HCT116 (cell line): ENCODE measurements at regions not wholly inside any gene's neighbourhood (a gene's known extent, or its start where the extent isn't known, plus 50 kb on each side); places are given as distances from the start of the nearest gene placed in this dataset.

Experiments
- ATAC-seq: fragments of 200-7000 bp; cut with Tn5 transposase; 2 replicates; pipeline ENCODE4 v1.9.1; 2020; ENCODE audit warnings: mild to moderate bottlenecking, moderate library complexity
- BruUV-seq: library from RNA; stranded (reverse); fragments of 400-500 nt; replicated peaks from 2 replicates; lab custom pipeline; 2021; lab: Mats Ljungman, UMichigan
- CTCF ChIA-PET: fragments of 300-600 bp; sonication (Branson Sonifier 250); formaldehyde crosslinking; loops from one replicate; lab custom pipeline; 2021; ENCODE audit warnings: antibody characterized with exemption; lab: Charles Lee
- POLR2A ChIA-PET: fragments of 300-600, 350-600 bp; sonication (Branson Sonifier 250); formaldehyde crosslinking; loops from one replicate; lab custom pipeline; 2021; ENCODE audit warnings: antibody characterized with exemption; lab: Charles Lee
- RAD21 ChIA-PET, 2 experiments: fragments of 300-600 bp; sonication (Branson Sonifier 250); formaldehyde crosslinking; loops; one replicate each; lab custom pipeline; 2023; ENCODE audit warnings: low total read pairs in 2 of 2; ENCODE audit not compliant: uncharacterized antibody in 2 of 2, unreplicated experiment in 2 of 2, low non-redundant PET in 1 of 2; lab: Charles Lee
- DNase-seq: peaks from one replicate; pipeline ENCODE4 v3.0.0-alpha.2; 2010; ENCODE audit warnings: low read depth, low spot score
- H2AFZ ChIP-seq: fragments of 200-600 bp; shearing (Covaris generic), sonication (generic); 2 replicates; pipeline ENCODE4 v1.6.1; 2017; ENCODE audit warnings: low read depth, mixed run types, mixed read lengths, antibody characterized with exemption, low read length; ENCODE audit not compliant: poor library complexity, severe bottlenecking
- H3K27ac ChIP-seq: 2 replicates; pipeline ENCODE4 v1.5.1; 2012; ENCODE audit warnings: low read depth, low read length
- H3K27me3 ChIP-seq: fragments of 200-600 bp; sonication (generic); 2 replicates; pipeline ENCODE4 v1.6.1; 2016; ENCODE audit warnings: mixed run types, low read length, mixed read lengths; ENCODE audit not compliant: insufficient read depth
- H3K36me3 ChIP-seq, 2 experiments: fragments of 200-500 bp in 1 of 2; fragments of 200-600 bp in 1 of 2; sonication (Bioruptor generic) in 1 of 2; sonication (generic) in 1 of 2; 2 replicates each; pipeline versions ENCODE4 v1.5.1 to v1.6.1; 2014 to 2016; ENCODE audit warnings: low read length in 2 of 2, inconsistent platforms in 1 of 2, mixed read lengths in 1 of 2, mixed run types in 1 of 2; ENCODE audit not compliant: insufficient read depth in 2 of 2, control insufficient read depth in 1 of 2
- H3K4me1 ChIP-seq, 2 experiments: fragments of 200-600 bp in 1 of 2; sonication (generic) in 1 of 2; 2 replicates each; pipeline versions ENCODE4 v1.5.1 to v1.6.1; 2012 to 2017; ENCODE audit warnings: low read length in 2 of 2, inconsistent platforms in 1 of 2, mild to moderate bottlenecking in 1 of 2, mixed read lengths in 1 of 2, mixed run types in 1 of 2, moderate library complexity in 1 of 2; ENCODE audit not compliant: insufficient read depth in 2 of 2, control insufficient read depth in 1 of 2
- H3K4me2 ChIP-seq: fragments of 200-600 bp; sonication (generic); 2 replicates; pipeline ENCODE4 v1.6.1; 2017; ENCODE audit warnings: mixed run types, low read length, mixed read lengths
- H3K4me3 ChIP-seq, 2 experiments: fragments of 200-600 bp in 1 of 2; sonication (generic) in 1 of 2; replicated peaks in 1 of 2; 2 replicates each; pipeline ENCODE4 v1.5.1; 2011 to 2016; ENCODE audit warnings: low read length in 2 of 2, control low read depth in 1 of 2, low read depth in 1 of 2, mild to moderate bottlenecking in 1 of 2, mixed read lengths in 1 of 2, mixed run types in 1 of 2
- H3K79me2 ChIP-seq: fragments of 200-600 bp; sonication (generic); 2 replicates; pipeline ENCODE4 v1.6.1; 2017; ENCODE audit warnings: mild to moderate bottlenecking, mixed run types, low read length, moderate library complexity, mixed read lengths; ENCODE audit not compliant: insufficient read depth
- H3K9ac ChIP-seq: fragments of 200-600 bp; sonication (generic); 2 replicates; pipeline ENCODE4 v1.6.1; 2016; ENCODE audit warnings: low read length, mixed read lengths
- H3K9me2 ChIP-seq: fragments of 200-600 bp; sonication (generic), shearing (Covaris generic); 2 replicates; pipeline ENCODE4 v1.6.1; 2017; ENCODE audit warnings: mixed run types, mild to moderate bottlenecking, moderate library complexity; ENCODE audit not compliant: insufficient read depth
- H3K9me3 ChIP-seq, 2 experiments: fragments of 200-500 bp in 1 of 2; fragments of 200-600 bp in 1 of 2; sonication (Bioruptor generic) in 1 of 2; sonication (generic) in 1 of 2; 2 replicates each; pipeline ENCODE4 v1.6.1; 2014 to 2017; ENCODE audit warnings: low read length in 2 of 2, mixed read lengths in 2 of 2, inconsistent platforms in 1 of 2, low read depth in 1 of 2, mild to moderate bottlenecking in 1 of 2, mixed run types in 1 of 2, moderate library complexity in 1 of 2; ENCODE audit not compliant: control insufficient read depth in 1 of 2, insufficient read depth in 1 of 2
- H4K20me1 ChIP-seq: fragments of 200-600 bp; sonication (generic), shearing (Covaris generic); 2 replicates; pipeline ENCODE4 v1.6.1; 2017; ENCODE audit warnings: mixed run types, mild to moderate bottlenecking, moderate library complexity; ENCODE audit not compliant: insufficient read depth
- ELF1 ChIP-seq: IDR thresholded peaks from 2 replicates; pipeline ENCODE4 v1.6.1; 2012; ENCODE audit warnings: low read depth, borderline replicate concordance
- FOSL1 ChIP-seq: IDR thresholded peaks from 2 replicates; pipeline ENCODE4 v1.6.1; 2012; ENCODE audit warnings: low read depth
- JUND ChIP-seq: IDR thresholded peaks from 2 replicates; pipeline ENCODE4 v1.6.1; 2012
- POLR2A ChIP-seq: IDR thresholded peaks from 2 replicates; pipeline ENCODE4 v1.7.0; 2011; ENCODE audit warnings: borderline replicate concordance; ENCODE audit not compliant: insufficient read depth, insufficient read length; ENCODE audit errors: extremely low read depth
- POLR2AphosphoS5 ChIP-seq: IDR thresholded peaks from 2 replicates; pipeline ENCODE4 v1.6.1; 2011; ENCODE audit warnings: mild to moderate bottlenecking, low read depth, low read length, moderate library complexity
- RAD21 ChIP-seq: IDR thresholded peaks from 2 replicates; pipeline ENCODE4 v1.6.1; 2012; ENCODE audit warnings: low read depth, mild to moderate bottlenecking
- SIN3A ChIP-seq: IDR thresholded peaks from 2 replicates; pipeline ENCODE4 v1.6.1; 2012; ENCODE audit warnings: low read depth
- SP1 ChIP-seq: IDR thresholded peaks from 2 replicates; pipeline ENCODE4 v1.6.1; 2012; ENCODE audit warnings: low read depth
- SRF ChIP-seq: IDR thresholded peaks from 2 replicates; pipeline ENCODE4 v1.6.1; 2012; ENCODE audit warnings: low read depth
- TCF7L2 ChIP-seq: IDR thresholded peaks from 2 replicates; pipeline ENCODE4 v1.7.0; 2011; ENCODE audit warnings: borderline replicate concordance, inconsistent platforms; ENCODE audit not compliant: insufficient read depth, insufficient read length; ENCODE audit errors: extremely low read depth
- YY1 ChIP-seq: IDR thresholded peaks from 2 replicates; pipeline ENCODE4 v1.6.1; 2011; ENCODE audit warnings: low read length, low read depth, moderate library complexity, mild to moderate bottlenecking; ENCODE audit not compliant: insufficient replicate concordance; ENCODE audit errors: extremely low read depth
- ZFX ChIP-seq: fragments of 450-650 bp; IDR thresholded peaks from 2 replicates; pipeline ENCODE4 v1.6.1; 2017
- ZNF274 ChIP-seq: fragments of 200-500 bp; sonication (Bioruptor generic); IDR thresholded peaks from 2 replicates; pipeline ENCODE4 v1.6.1; 2014; ENCODE audit warnings: mild to moderate bottlenecking, low read depth, low read length, inconsistent platforms
- intact Hi-C: fragments of 100-400 bp; cut with micrococcal nuclease; formaldehyde crosslinking; loops from 2 replicates; pipeline ENCODE4 v1.10.0; 2022
- TF ChIP-seq, protein P1 (sequence below): IDR thresholded peaks from 2 replicates; pipeline ENCODE4 v1.6.1; 2012
- TF ChIP-seq, protein P2 (sequence below), 3 experiments: fragments of 200-600 bp in 1 of 3; sonication (generic) in 1 of 3; IDR thresholded peaks in 2 of 3; conservative IDR thresholded peaks in 1 of 3; 2 replicates each; pipeline ENCODE4 v1.5.1; 2012 to 2017; ENCODE audit warnings: low read depth in 2 of 3, low read length in 2 of 3, antibody characterized with exemption in 1 of 3, borderline replicate concordance in 1 of 3, control low read depth in 1 of 3, mild to moderate bottlenecking in 1 of 3, mixed read lengths in 1 of 3, mixed run types in 1 of 3, moderate library complexity in 1 of 3; ENCODE audit not compliant: insufficient read depth in 1 of 3
- TF ChIP-seq, protein P3 (sequence below): IDR thresholded peaks from 2 replicates; pipeline ENCODE4 v1.6.1; 2011; ENCODE audit warnings: mild to moderate bottlenecking, low read length, moderate library complexity; ENCODE audit not compliant: insufficient replicate concordance; ENCODE audit errors: extremely low read depth
- TF ChIP-seq, protein P4 (sequence below): IDR thresholded peaks from 2 replicates; pipeline ENCODE4 v1.6.1; 2012; ENCODE audit warnings: low read depth
- TF ChIP-seq, protein P5 (sequence below): IDR thresholded peaks from 2 replicates; pipeline ENCODE4 v1.6.1; 2012

DNA sequence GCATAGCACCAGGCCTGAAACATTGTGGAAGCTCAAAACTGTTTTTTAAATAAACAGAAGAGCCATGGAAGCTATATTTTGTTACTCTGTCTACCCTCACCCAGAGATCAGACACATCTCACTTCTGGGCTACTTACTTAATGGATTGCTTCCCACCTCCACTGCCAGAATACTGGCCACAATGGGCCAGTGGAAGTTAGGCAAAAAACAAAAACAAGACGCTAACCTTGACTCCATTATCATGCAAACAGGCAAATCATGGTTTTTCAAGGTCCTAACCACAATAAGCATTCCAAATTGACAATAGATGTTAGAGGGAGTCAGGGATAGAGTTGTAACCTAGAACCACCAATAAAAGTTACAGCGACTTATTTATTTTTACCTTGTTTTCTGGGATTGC lies 52.7 kb upstream of the PTCSC3 start:
- no peak for ATAC-seq
- BruUV-seq, result no TSS peak
- TF ChIP-seq, protein P1, sequence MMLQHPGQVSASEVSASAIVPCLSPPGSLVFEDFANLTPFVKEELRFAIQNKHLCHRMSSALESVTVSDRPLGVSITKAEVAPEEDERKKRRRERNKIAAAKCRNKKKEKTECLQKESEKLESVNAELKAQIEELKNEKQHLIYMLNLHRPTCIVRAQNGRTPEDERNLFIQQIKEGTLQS, result no peak
- TF ChIP-seq SRF (no peak), ELF1 (no peak), SIN3A (no peak), POLR2AphosphoS5 (no peak), POLR2A (no peak), SP1 (no peak), JUND (no peak), ZFX (no peak), ZNF274 (no peak), YY1 (no peak), FOSL1 (no peak), TCF7L2 (no peak), RAD21 (no peak)
- TF ChIP-seq, protein P2, sequence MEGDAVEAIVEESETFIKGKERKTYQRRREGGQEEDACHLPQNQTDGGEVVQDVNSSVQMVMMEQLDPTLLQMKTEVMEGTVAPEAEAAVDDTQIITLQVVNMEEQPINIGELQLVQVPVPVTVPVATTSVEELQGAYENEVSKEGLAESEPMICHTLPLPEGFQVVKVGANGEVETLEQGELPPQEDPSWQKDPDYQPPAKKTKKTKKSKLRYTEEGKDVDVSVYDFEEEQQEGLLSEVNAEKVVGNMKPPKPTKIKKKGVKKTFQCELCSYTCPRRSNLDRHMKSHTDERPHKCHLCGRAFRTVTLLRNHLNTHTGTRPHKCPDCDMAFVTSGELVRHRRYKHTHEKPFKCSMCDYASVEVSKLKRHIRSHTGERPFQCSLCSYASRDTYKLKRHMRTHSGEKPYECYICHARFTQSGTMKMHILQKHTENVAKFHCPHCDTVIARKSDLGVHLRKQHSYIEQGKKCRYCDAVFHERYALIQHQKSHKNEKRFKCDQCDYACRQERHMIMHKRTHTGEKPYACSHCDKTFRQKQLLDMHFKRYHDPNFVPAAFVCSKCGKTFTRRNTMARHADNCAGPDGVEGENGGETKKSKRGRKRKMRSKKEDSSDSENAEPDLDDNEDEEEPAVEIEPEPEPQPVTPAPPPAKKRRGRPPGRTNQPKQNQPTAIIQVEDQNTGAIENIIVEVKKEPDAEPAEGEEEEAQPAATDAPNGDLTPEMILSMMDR (IDR thresholded peaks at IDR 0.05 in 2 of 3, conservative IDR thresholded peaks at IDR 0.05 in 1 of 3; ENCODE audit: borderline replicate concordance in 1 of 3, insufficient read depth in 1 of 3, low read depth in 2 of 3, low read length in 2 of 3), result no peak
- TF ChIP-seq, protein P3, sequence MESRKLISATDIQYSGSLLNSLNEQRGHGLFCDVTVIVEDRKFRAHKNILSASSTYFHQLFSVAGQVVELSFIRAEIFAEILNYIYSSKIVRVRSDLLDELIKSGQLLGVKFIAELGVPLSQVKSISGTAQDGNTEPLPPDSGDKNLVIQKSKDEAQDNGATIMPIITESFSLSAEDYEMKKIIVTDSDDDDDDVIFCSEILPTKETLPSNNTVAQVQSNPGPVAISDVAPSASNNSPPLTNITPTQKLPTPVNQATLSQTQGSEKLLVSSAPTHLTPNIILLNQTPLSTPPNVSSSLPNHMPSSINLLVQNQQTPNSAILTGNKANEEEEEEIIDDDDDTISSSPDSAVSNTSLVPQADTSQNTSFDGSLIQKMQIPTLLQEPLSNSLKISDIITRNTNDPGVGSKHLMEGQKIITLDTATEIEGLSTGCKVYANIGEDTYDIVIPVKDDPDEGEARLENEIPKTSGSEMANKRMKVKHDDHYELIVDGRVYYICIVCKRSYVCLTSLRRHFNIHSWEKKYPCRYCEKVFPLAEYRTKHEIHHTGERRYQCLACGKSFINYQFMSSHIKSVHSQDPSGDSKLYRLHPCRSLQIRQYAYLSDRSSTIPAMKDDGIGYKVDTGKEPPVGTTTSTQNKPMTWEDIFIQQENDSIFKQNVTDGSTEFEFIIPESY, result no peak
- TF ChIP-seq, protein P4, sequence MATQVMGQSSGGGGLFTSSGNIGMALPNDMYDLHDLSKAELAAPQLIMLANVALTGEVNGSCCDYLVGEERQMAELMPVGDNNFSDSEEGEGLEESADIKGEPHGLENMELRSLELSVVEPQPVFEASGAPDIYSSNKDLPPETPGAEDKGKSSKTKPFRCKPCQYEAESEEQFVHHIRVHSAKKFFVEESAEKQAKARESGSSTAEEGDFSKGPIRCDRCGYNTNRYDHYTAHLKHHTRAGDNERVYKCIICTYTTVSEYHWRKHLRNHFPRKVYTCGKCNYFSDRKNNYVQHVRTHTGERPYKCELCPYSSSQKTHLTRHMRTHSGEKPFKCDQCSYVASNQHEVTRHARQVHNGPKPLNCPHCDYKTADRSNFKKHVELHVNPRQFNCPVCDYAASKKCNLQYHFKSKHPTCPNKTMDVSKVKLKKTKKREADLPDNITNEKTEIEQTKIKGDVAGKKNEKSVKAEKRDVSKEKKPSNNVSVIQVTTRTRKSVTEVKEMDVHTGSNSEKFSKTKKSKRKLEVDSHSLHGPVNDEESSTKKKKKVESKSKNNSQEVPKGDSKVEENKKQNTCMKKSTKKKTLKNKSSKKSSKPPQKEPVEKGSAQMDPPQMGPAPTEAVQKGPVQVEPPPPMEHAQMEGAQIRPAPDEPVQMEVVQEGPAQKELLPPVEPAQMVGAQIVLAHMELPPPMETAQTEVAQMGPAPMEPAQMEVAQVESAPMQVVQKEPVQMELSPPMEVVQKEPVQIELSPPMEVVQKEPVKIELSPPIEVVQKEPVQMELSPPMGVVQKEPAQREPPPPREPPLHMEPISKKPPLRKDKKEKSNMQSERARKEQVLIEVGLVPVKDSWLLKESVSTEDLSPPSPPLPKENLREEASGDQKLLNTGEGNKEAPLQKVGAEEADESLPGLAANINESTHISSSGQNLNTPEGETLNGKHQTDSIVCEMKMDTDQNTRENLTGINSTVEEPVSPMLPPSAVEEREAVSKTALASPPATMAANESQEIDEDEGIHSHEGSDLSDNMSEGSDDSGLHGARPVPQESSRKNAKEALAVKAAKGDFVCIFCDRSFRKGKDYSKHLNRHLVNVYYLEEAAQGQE, result no peak
- TF ChIP-seq, protein P5, sequence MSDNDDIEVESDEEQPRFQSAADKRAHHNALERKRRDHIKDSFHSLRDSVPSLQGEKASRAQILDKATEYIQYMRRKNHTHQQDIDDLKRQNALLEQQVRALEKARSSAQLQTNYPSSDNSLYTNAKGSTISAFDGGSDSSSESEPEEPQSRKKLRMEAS, result no peak
- no peak overlapping the region for H3K4me2 ChIP-seq
- intact Hi-C loops, result no loop called here
- POLR2A ChIA-PET, result no interaction called here
- H2AFZ ChIP-seq, result no peak overlapping the region
- H4K20me1 ChIP-seq, result no peaks in the 10 kb centered on the region
- H3K4me1 ChIP-seq, result no peaks in the 10 kb centered on the region
- RAD21 ChIA-PET, result no interaction called here
- no peaks in the 10 kb centered on the region for H3K27me3 ChIP-seq
- H3K4me3 ChIP-seq, result no peak overlapping the region
- CTCF ChIA-PET, result no interaction called here
- H3K9me2 ChIP-seq, result no peaks in the 10 kb centered on the region
- H3K27ac ChIP-seq, result no peak overlapping the region
- H3K79me2 ChIP-seq, result no peaks in the 10 kb centered on the region
- no peak overlapping the region for H3K9ac ChIP-seq
- H3K9me3 ChIP-seq, result no peaks in the 10 kb centered on the region
- no peaks in the 10 kb centered on the region for H3K36me3 ChIP-seq
- no peak for DNase-seq
